Esophagus muscularis mucosa (tissue), 4 donors: ENCODE measurements at regions not wholly inside any gene's neighbourhood (a gene's known extent, or its start where the extent isn't known, plus 50 kb on each side); places are given as distances from the start of the nearest gene placed in this dataset.

Experiments used
- CTCF ChIP-seq, 3 experiments: fragments of 200-600 bp in 2 of 3; fragments of 450-650 bp in 1 of 3; sonication (generic) in 2 of 3; IDR thresholded peaks; one replicate each; pipeline ENCODE4 v1.5.1; 2017 to 2019; ENCODE audit warnings: antibody characterized with exemption in 3 of 3, mild to moderate bottlenecking in 2 of 3, moderate library complexity in 1 of 3
- EP300 ChIP-seq: sonication (generic); formaldehyde crosslinking; IDR thresholded peaks from one replicate; pipeline ENCODE4 v1.6.1; 2017; ENCODE audit warnings: antibody characterized with exemption
- POLR2A ChIP-seq: fragments of 450-650 bp; IDR thresholded peaks from one replicate; pipeline ENCODE4 v1.6.1; 2017; ENCODE audit warnings: antibody characterized with exemption, moderate library complexity, mild to moderate bottlenecking, low read depth

- TF ChIP-seq POLR2A (no peak), CTCF (IDR thresholded peaks at IDR 0.05) (no peak), EP300 (no peak)
These were observed 113.3 kb downstream of the IL20RB start for GRCh38 chr3:137071104-137071503.
